Ishikawa (cell line): ENCODE measurements at regions not wholly inside any gene's neighbourhood (a gene's known extent, or its start where the extent isn't known, plus 50 kb on each side); places are given as distances from the start of the nearest gene placed in this dataset.

Experiments used
- CEBPB ChIP-seq: IDR thresholded peaks from 2 replicates; pipeline ENCODE4 v1.6.1; 2012
- CREB1 ChIP-seq: IDR thresholded peaks from 2 replicates; pipeline ENCODE4 v1.6.1; 2012; ENCODE audit warnings: low read depth
- EGR1 ChIP-seq: IDR thresholded peaks from 2 replicates; pipeline ENCODE4 v1.6.1; 2012
- EP300 ChIP-seq: IDR thresholded peaks from 2 replicates; pipeline ENCODE4 v1.6.1; 2012; ENCODE audit warnings: borderline replicate concordance
- FOXM1 ChIP-seq: IDR thresholded peaks from 2 replicates; pipeline ENCODE4 v1.6.1; 2012; ENCODE audit warnings: low read depth, borderline replicate concordance
- NFIC ChIP-seq: IDR thresholded peaks from 2 replicates; pipeline ENCODE4 v1.6.1; 2012
- RAD21 ChIP-seq: IDR thresholded peaks from 2 replicates; pipeline ENCODE4 v1.6.1; 2012; ENCODE audit warnings: low read depth
- TAF1 ChIP-seq: IDR thresholded peaks from 2 replicates; pipeline ENCODE4 v1.6.1; 2012; ENCODE audit warnings: low read depth, mild to moderate bottlenecking
- TCF12 ChIP-seq: IDR thresholded peaks from 2 replicates; pipeline ENCODE4 v1.6.1; 2012; ENCODE audit warnings: low read depth
- TEAD4 ChIP-seq: IDR thresholded peaks from 2 replicates; pipeline ENCODE4 v1.6.1; 2012
- YY1 ChIP-seq: IDR thresholded peaks from 2 replicates; pipeline ENCODE4 v1.6.1; 2012; ENCODE audit warnings: low read depth
- ZBTB7A ChIP-seq: IDR thresholded peaks from 2 replicates; pipeline ENCODE4 v1.6.1; 2012; ENCODE audit warnings: low read depth
- TF ChIP-seq, protein P1 (sequence below): IDR thresholded peaks from 2 replicates; pipeline ENCODE4 v1.6.1; 2012
- TF ChIP-seq, protein P2 (sequence below): IDR thresholded peaks from 2 replicates; pipeline ENCODE4 v1.6.1; 2012
- TF ChIP-seq, protein P3 (sequence below): IDR thresholded peaks from 2 replicates; pipeline ENCODE4 v1.6.1; 2012; ENCODE audit warnings: low read depth, mild to moderate bottlenecking

DNA sequence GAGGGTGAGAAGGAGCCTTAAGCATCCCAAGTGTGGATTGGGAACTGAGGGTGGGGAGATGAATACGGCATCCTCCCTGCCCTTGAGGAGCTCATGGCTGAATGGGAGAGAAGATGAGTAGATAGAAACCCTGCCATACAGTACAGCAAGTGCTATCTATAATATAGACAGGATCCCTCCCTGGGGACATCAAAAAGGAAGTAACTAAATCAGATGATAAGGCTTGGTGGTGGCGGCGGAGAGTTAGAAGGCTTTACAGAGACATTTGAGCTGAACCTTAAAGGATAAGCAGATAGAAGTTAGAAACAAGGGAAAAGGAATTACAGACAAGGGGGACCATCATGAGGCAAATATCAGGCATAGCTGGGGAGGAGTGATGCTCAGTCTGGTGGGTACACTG is 67.5 kb upstream of the TMEM132E start:
- TF ChIP-seq CEBPB, result no peak
- no peak for TF ChIP-seq NFIC
- no peak for TF ChIP-seq TAF1
- TF ChIP-seq TEAD4, result no peak
- no peak for TF ChIP-seq FOXM1
- TF ChIP-seq YY1, result no peak
- no peak for TF ChIP-seq TCF12
- TF ChIP-seq ZBTB7A, result no peak
- no peak for TF ChIP-seq EGR1
- TF ChIP-seq, protein P1, sequence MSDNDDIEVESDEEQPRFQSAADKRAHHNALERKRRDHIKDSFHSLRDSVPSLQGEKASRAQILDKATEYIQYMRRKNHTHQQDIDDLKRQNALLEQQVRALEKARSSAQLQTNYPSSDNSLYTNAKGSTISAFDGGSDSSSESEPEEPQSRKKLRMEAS, result no peak
- TF ChIP-seq, protein P2, sequence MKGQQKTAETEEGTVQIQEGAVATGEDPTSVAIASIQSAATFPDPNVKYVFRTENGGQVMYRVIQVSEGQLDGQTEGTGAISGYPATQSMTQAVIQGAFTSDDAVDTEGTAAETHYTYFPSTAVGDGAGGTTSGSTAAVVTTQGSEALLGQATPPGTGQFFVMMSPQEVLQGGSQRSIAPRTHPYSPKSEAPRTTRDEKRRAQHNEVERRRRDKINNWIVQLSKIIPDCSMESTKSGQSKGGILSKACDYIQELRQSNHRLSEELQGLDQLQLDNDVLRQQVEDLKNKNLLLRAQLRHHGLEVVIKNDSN, result no peak

DNA sequence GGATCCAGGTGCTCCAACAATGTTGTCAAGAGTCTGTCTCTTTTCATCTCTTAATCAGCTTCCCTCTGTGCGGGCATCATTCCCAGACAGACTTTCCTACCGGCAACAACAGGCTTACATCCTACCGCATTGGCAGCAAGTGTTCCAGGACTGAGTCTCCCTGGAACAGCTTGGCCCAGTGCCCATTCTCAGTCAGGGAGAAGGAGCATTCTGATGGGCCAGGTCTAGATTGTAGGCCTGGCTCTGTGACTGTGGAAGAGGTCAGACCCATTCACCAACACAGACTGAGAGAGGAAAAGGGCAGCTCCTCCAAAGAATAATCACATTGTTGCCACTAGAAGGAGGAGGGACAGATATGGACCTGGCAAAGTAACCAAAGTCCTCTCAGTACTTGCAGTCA is 68.1 kb upstream of the TMEM132E start:
- TF ChIP-seq EP300, result no peak
- TF ChIP-seq, protein P2, result no peak

DNA sequence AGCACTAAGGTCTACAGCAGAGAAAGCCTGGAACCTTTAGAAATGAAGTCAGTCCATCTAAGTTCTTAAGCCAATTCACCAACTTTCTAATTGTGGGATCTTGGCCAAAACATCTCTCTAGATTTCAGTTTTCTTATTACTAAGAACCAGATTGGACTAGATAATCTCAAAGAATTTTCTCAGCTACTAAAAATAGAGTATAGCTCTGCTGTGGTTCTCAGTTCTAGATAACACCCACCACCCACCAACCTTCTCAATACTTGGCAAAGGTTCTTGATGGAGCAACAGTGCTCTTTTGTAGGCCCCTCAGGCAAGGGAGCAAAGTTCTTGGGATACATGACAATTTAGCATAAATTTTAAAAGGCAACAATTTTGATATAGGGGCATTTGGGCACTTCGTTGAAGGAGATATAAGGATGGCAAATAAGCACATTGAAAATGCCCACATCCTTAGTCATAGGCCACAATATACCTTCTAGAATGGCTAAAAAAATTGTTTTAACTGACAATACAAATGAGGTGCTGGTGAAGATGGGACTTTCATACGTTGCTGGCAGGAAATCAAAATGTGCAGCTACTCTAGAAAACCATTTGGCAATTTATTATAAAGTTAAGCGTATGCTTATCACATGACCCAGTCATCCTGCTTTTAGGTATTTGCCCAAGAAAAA is 74.4 kb upstream of the TMEM132E start:
- TF ChIP-seq TEAD4, result no peak

DNA sequence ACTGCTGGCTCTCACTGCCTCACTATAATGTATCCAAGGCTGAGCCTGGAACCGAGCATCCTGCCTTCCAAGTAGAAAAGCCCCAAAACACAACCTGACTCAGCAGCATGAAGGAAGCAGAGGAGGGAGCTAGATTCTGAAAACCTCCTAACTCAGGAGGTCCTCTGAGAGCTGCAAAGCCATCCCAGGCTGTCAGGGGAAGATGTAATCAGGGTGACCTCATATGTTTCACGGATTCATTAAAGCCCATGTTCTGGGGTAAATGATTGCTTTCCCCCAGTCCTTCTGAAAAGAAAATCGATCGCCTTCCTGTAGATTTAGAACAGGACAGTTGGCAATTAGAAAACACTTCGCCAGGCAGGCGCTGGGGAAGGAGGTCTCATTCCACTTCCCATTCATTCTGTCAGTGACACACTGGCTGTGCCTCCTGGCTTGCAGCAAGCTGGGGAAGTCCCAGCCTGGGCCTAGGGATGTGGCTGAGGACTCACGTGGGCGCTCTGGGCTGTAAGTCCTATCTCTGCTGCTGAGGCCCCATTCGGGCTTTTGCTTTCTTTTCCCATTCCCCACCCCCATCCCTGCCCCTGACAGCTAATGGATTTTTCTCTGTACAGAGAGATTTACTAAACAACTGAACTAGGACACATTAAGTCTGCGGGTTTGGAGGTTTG is 75.7 kb upstream of the TMEM132E start:
- TF ChIP-seq TEAD4 (no peak), ZBTB7A (no peak), NFIC (no peak), FOXM1 (no peak), CREB1 (no peak), RAD21 (no peak), EP300 (no peak), TAF1 (no peak), TCF12 (no peak), EGR1 (no peak), YY1 (no peak)
- TF ChIP-seq, protein P3, sequence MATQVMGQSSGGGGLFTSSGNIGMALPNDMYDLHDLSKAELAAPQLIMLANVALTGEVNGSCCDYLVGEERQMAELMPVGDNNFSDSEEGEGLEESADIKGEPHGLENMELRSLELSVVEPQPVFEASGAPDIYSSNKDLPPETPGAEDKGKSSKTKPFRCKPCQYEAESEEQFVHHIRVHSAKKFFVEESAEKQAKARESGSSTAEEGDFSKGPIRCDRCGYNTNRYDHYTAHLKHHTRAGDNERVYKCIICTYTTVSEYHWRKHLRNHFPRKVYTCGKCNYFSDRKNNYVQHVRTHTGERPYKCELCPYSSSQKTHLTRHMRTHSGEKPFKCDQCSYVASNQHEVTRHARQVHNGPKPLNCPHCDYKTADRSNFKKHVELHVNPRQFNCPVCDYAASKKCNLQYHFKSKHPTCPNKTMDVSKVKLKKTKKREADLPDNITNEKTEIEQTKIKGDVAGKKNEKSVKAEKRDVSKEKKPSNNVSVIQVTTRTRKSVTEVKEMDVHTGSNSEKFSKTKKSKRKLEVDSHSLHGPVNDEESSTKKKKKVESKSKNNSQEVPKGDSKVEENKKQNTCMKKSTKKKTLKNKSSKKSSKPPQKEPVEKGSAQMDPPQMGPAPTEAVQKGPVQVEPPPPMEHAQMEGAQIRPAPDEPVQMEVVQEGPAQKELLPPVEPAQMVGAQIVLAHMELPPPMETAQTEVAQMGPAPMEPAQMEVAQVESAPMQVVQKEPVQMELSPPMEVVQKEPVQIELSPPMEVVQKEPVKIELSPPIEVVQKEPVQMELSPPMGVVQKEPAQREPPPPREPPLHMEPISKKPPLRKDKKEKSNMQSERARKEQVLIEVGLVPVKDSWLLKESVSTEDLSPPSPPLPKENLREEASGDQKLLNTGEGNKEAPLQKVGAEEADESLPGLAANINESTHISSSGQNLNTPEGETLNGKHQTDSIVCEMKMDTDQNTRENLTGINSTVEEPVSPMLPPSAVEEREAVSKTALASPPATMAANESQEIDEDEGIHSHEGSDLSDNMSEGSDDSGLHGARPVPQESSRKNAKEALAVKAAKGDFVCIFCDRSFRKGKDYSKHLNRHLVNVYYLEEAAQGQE, result no peak
- TF ChIP-seq, protein P1, result no peak
- TF ChIP-seq, protein P2, result no peak

DNA sequence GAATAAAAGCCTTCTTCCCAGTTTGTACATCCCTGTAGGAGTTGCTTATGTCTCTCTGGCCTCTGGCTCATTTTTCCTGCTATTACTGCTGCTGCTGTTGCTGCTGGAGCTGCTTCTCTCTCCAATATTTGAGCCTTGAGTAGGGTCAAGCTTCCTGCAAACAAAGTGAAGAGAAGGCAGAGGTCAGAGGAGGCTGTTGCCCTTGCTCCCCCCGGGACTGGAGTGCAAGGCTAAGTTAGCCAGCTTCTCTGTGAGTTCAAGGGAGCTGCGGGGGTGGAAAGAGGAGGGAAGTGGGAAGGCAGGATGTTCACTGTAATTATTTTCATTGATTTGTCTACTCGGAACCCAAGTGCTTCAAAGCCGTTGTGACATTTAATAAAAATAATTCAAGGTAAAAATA is 77.0 kb upstream of the TMEM132E start:
- TF ChIP-seq EP300, result no peak
- TF ChIP-seq EGR1, result no peak
- TF ChIP-seq, protein P1, result no peak
- no peak for TF ChIP-seq RAD21
- TF ChIP-seq TEAD4, result no peak
- no peak for TF ChIP-seq ZBTB7A
- TF ChIP-seq, protein P3, result no peak
- no peak for TF ChIP-seq FOXM1
- TF ChIP-seq CEBPB, result no peak

DNA sequence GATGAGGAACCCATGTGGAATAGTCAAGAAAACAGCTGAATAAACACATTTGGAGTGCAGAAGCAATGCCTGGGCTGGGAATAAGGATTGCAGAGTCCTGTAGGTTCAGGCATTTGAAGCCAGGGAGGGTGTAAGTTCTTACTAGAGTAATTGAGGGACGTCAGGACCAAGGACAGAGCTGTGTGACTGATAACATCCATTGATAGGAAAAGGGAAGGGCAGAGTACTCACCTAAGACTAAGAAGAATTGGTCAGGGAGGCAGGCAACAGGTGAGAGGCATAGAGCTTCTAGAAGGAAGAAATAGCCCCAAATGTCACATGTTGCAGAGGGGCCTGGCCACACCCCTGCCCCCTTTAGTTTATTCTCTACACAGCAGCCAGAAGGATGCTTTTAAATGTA is 79.8 kb upstream of the TMEM132E start:
- TF ChIP-seq, protein P2, result no peak
- TF ChIP-seq, protein P3, result peak; percentile 83
